ENCODE measurements at regions not wholly inside any gene's neighbourhood (a gene's known extent, or its start where the extent isn't known, plus 50 kb on each side); places are given as distances from the start of the nearest gene placed in this dataset.
A peak's percentile ranks its signal among the peaks of the same experiment; 100 is the strongest.

- no peak for DNase-seq (ENCODE audit: low spot score)
Observed at GRCh38 chr1:36643371-36644270, 160.9 kb upstream of the CSF3R start.

- DNase-seq (ENCODE audit: low spot score) = no peak
Observed at GRCh38 chr1:36642802-36643201, 160.1 kb upstream of the CSF3R start.

GRCh38 chr1:36641776-36642175, 159.1 kb upstream of the CSF3R start:
- no peak for DNase-seq (ENCODE audit: low spot score)

- DNase-seq (ENCODE audit: low spot score) = no peak
Observed at GRCh38 chr1:36639461-36639860, 156.7 kb upstream of the CSF3R start.

- no peak for DNase-seq (ENCODE audit: low spot score)
Observed at GRCh38 chr1:36638268-36638667, 155.6 kb upstream of the CSF3R start.

- no peak for DNase-seq (ENCODE audit: low spot score)
Observed at GRCh38 chr1:36636206-36636605, 153.5 kb upstream of the CSF3R start.

- no peak for DNase-seq (ENCODE audit: low spot score)
Observed at GRCh38 chr1:36635284-36635683, 152.6 kb upstream of the CSF3R start.

- DNase-seq (ENCODE audit: low spot score) = no peak
Observed at GRCh38 chr1:36628804-36629203, 146.1 kb upstream of the CSF3R start.

GRCh38 chr1:36626435-36626834, 143.7 kb upstream of the CSF3R start:
- no peak for DNase-seq (ENCODE audit: low spot score)

- no peak for DNase-seq (ENCODE audit: low spot score)
Observed at GRCh38 chr1:36625935-36626310, 143.2 kb upstream of the CSF3R start.

GRCh38 chr1:36625253-36625934, 142.7 kb upstream of the CSF3R start:
- no peak for DNase-seq (ENCODE audit: low spot score)

- no peak for DNase-seq (ENCODE audit: low spot score)
Observed at GRCh38 chr1:36624466-36624865, 141.8 kb upstream of the CSF3R start.

- no peak for DNase-seq (ENCODE audit: low spot score)
Observed at GRCh38 chr1:36622741-36623648, 140.3 kb upstream of the CSF3R start.

- no peak for DNase-seq (ENCODE audit: low spot score)
Observed at GRCh38 chr1:36621531-36621930, 138.8 kb upstream of the CSF3R start.

GRCh38 chr1:36620142-36620541, 137.4 kb upstream of the CSF3R start:
- DNase-seq (ENCODE audit: low spot score) = no peak

- no peak for DNase-seq (ENCODE audit: low spot score)
Observed at GRCh38 chr1:36614991-36615390, 132.3 kb upstream of the CSF3R start.

GRCh38 chr1:36614571-36614970, 131.9 kb upstream of the CSF3R start:
- DNase-seq (ENCODE audit: low spot score) = no peak

GRCh38 chr1:36613721-36614120, 131.0 kb upstream of the CSF3R start:
- DNase-seq (ENCODE audit: low spot score) = no peak

GRCh38 chr1:36612881-36613280, 130.2 kb upstream of the CSF3R start:
- no peak for DNase-seq (ENCODE audit: low spot score)

- DNase-seq (ENCODE audit: low spot score) = no peak
Observed at GRCh38 chr1:36612121-36612520, 129.4 kb upstream of the CSF3R start.

GRCh38 chr1:36609241-36610027, 126.7 kb upstream of the CSF3R start:
- DNase-seq (ENCODE audit: low spot score) = peak; percentile 35

- DNase-seq (ENCODE audit: low spot score) = no peak
Observed at GRCh38 chr1:36608272-36608671, 125.6 kb upstream of the CSF3R start.

All from hematopoietic multipotent progenitor cell treated with erythropoietin and hydrocortisone succinate and interleukin-3 and kit ligand, for 17 days (in vitro differentiated cells).